Activated naive CD8-positive, alpha-beta T cell treated with anti-CD3 and anti-CD28 coated beads, Interleukin-2, amount 10 ng/mL, durations not matched to agents 7 days and 5 days (primary cell): ENCODE measurements at regions not wholly inside any gene's neighbourhood (a gene's known extent, or its start where the extent isn't known, plus 50 kb on each side); places are given as distances from the start of the nearest gene placed in this dataset.

Experiments used
- ATAC-seq: fragments of 150-1000 bp; cut with Tn5 transposase; one replicate; pipeline ENCODE4 v1.10.0; 2021; ENCODE audit warnings: low read depth, moderate library complexity
- POLR2A ChIA-PET: fragments of 350-600 bp; sonication (Branson Sonifier 250); formaldehyde crosslinking; loops from one replicate; lab custom pipeline; 2021; ENCODE audit warnings: antibody characterized with exemption; lab: Charles Lee
- DNase-seq: peaks from one replicate; pipeline ENCODE4 v3.0.0; 2021
- H3K27ac Mint-ChIP-seq: one replicate; pipeline ENCODE4 v1.8.0; 2022; ENCODE audit warnings: mild to moderate bottlenecking, mixed read lengths
- H3K27me3 Mint-ChIP-seq: one replicate; pipeline ENCODE4 v1.8.0; 2022; ENCODE audit warnings: mild to moderate bottlenecking, moderate library complexity, mixed read lengths
- H3K36me3 Mint-ChIP-seq: one replicate; pipeline ENCODE4 v1.8.0; 2021; ENCODE audit warnings: mild to moderate bottlenecking, mixed read lengths
- H3K4me1 Mint-ChIP-seq: one replicate; pipeline ENCODE4 v1.8.0; 2021; ENCODE audit warnings: mixed read lengths
- H3K4me3 Mint-ChIP-seq: one replicate; pipeline ENCODE4 v1.8.0; 2022; ENCODE audit warnings: mild to moderate bottlenecking, moderate library complexity, mixed read lengths
- H3K9me3 Mint-ChIP-seq: one replicate; pipeline ENCODE4 v1.8.0; 2021; ENCODE audit warnings: mixed read lengths

DNA sequence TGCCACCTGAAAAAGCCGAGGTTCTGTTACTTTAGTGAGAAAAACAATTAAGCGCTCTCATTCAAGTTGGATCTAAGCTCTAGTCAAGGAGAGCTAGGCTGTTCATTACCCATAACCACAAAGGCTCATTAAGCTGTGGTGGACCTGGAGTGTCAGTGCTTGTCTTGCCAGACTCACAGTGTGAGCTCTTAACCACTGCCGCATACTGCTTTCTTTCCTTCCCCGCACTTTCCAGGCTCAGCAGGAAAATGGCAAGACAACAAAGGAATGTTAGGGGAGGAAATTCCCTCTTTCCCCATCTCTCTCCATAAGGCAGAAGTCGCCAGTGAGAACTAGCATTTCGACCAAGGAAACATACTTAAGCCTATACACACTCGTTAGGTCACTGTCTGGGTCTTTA lies 467.3 kb downstream of the ENC1 start:
- POLR2A ChIA-PET = no interaction called here
- H3K27me3 Mint-ChIP-seq = peaks cover 4% of the 10 kb centered on the region
- no peak overlapping the region for H3K27ac Mint-ChIP-seq
- ATAC-seq (no peak), DNase-seq (no peak)
- H3K4me1 Mint-ChIP-seq = no peaks in the 10 kb centered on the region
- H3K36me3 Mint-ChIP-seq = no peaks in the 10 kb centered on the region
- H3K9me3 Mint-ChIP-seq = no peaks in the 10 kb centered on the region
- H3K4me3 Mint-ChIP-seq = no peak overlapping the region

DNA sequence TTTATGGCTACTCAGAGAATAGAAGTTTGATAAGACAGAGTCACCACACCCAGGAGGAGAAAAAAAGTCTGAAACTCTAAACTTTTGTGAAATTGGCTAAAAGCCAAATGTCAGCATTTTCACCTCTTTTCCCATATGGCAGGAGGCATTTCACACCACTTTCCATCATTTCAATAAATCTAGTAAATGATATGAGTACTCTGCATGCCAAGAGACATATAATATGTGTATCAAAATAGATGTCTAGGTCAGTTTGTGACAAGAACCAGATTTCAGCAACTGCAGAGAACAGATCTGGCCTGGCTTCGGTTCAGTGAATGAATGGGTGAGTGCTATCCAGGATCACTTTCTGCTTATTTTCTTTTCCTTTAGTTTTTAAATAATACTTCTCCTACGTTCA lies 470.8 kb downstream of the ENC1 start:
- Mint-ChIP-seq H3K36me3 (no peaks in the 10 kb centered on the region), H3K27ac (no peak overlapping the region), H3K4me3 (no peak overlapping the region), H3K27me3 (peaks cover 2% of the 10 kb centered on the region), H3K4me1 (no peaks in the 10 kb centered on the region), H3K9me3 (no peaks in the 10 kb centered on the region)
- POLR2A ChIA-PET = no interaction called here
- no peak for DNase-seq
- ATAC-seq = no peak

DNA sequence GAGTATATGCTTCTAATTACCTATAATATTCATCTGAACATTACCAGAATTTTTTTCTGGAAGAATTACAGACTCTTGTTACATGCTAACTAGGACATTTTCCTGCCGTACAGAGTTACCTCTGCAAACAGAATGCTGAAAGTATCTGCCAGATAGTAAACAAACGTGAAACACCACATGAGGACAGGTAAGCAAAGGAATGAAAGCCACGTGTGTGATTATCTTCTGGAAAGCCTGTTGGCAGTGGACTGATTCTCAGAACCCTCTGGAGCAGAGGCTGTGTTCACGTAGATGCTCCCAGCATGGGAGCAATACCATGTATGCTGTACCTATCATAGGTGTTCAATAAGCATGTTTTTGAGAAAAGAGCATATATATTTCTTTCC lies 472.6 kb downstream of the ENC1 start:
- DNase-seq (no peak), ATAC-seq (no peak)
- POLR2A ChIA-PET = no interaction called here
- H3K9me3 Mint-ChIP-seq = no peaks in the 10 kb centered on the region
- no peak overlapping the region for H3K27ac Mint-ChIP-seq
- H3K4me1 Mint-ChIP-seq = no peaks in the 10 kb centered on the region
- no peak overlapping the region for H3K4me3 Mint-ChIP-seq
- H3K27me3 Mint-ChIP-seq = peaks cover 2% of the 10 kb centered on the region
- no peaks in the 10 kb centered on the region for H3K36me3 Mint-ChIP-seq

DNA sequence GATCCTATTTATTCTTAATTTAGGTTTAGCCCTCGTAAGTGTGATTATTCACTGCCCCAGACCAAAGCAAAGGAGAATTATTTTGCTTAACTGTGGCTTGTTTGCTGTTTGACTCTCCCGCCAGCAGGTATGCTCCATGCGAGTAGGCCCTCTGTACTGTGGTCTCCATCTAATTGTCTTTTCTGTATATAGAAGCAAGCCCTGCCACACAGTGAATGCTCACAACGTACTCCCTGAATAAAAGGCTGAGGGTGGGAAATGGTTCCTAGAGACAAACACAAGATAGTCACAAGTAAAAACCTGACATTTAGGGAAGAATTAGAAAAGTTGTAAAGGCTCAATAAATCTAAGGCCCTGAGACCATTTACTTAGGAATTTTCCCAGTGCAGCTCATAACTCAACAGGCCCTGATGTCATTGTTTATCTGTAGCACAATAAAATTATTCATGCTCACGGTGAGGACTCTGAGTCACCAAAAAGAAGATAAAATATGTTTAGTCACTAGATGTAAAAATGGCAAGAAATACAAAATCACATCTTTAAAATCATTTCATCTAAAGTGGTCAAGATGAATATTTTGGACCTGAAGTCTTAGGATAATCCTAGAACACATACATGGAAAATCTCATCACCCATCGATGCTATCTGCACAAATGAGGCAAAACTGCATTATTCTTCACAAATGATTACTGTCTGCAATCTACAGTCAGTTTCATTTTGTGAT lies 473.2 kb downstream of the ENC1 start:
- POLR2A ChIA-PET = no interaction called here
- DNase-seq = no peak
- Mint-ChIP-seq H3K27ac (no peak overlapping the region), H3K4me3 (no peak overlapping the region), H3K36me3 (no peaks in the 10 kb centered on the region), H3K27me3 (peaks cover 6% of the 10 kb centered on the region), H3K9me3 (no peaks in the 10 kb centered on the region), H3K4me1 (no peaks in the 10 kb centered on the region)
- ATAC-seq = no peak

DNA sequence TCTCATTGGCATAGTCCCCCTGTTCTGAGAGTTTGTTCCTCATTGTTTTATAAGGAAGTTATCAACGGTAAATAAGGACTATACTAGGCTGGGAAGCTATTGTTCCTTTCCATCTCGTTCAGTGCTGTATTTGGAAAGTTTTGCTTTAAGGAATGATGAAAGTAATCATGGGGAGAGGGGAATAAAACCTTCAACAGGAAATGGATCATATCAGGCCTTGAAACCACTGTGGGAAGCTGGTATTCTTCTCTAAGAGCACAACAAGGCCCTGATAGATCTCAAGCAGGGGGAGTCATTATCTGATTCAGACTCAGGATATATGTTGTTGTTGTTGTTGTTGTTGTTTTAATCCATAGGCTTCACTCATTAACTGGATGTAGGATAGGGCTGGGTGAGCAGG lies 474.5 kb downstream of the ENC1 start:
- DNase-seq = no peak
- no peaks in the 10 kb centered on the region for H3K36me3 Mint-ChIP-seq
- POLR2A ChIA-PET = no interaction called here
- H3K4me3 Mint-ChIP-seq = no peak overlapping the region
- H3K9me3 Mint-ChIP-seq = no peaks in the 10 kb centered on the region
- no peak for ATAC-seq
- H3K4me1 Mint-ChIP-seq = no peaks in the 10 kb centered on the region
- H3K27me3 Mint-ChIP-seq = peaks cover 10% of the 10 kb centered on the region
- no peak overlapping the region for H3K27ac Mint-ChIP-seq

DNA sequence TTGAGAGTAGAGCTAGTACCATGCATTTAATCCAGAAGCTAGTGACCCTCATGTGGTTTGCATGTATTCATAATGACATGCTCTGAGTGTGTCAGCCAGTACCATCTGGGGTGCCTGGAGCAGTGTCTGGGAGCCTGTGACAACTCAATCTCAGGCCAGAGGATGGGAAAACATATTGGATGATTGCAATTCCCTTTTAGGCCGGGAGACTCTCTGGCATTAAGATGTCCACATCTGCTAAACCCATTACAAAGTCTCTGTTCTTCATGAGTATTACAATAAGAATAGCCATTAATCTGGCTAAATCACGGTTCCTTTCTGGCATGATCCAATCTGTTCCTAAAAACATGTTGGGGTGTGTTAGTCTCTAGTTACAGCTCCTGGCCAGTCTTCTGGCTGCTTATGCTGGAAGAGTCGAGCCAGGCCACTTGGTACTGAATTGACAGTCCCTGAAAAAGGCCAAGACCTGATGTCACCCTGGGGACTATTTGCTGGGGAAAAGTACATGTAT lies 475.7 kb downstream of the ENC1 start:
- Mint-ChIP-seq H3K27ac (no peak overlapping the region), H3K27me3 (peaks cover 10% of the 10 kb centered on the region), H3K9me3 (no peaks in the 10 kb centered on the region), H3K4me1 (no peaks in the 10 kb centered on the region), H3K4me3 (no peak overlapping the region), H3K36me3 (no peaks in the 10 kb centered on the region)
- DNase-seq (no peak), ATAC-seq (no peak)
- POLR2A ChIA-PET = no interaction called here

DNA sequence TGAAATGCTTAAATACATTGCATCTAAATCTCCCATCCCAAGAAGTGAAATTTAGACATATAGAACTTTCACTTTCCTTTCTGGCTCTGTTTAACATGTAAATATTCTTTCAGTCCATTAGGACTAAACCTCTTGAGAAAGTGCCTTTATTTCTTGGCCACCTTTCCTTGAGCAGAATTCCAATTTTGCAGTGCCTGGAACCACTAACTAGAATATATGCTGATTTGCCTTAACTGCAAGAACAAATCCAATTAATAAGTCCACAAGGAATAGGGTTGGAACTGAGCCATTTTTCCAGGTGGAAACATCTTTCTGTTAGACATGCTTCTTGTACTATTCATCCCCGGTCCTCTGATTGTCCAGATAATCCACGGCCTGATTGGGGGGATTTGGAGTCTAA lies 478.0 kb downstream of the ENC1 start:
- H3K36me3 Mint-ChIP-seq = no peaks in the 10 kb centered on the region
- POLR2A ChIA-PET = no interaction called here
- ATAC-seq = no peak

DNA sequence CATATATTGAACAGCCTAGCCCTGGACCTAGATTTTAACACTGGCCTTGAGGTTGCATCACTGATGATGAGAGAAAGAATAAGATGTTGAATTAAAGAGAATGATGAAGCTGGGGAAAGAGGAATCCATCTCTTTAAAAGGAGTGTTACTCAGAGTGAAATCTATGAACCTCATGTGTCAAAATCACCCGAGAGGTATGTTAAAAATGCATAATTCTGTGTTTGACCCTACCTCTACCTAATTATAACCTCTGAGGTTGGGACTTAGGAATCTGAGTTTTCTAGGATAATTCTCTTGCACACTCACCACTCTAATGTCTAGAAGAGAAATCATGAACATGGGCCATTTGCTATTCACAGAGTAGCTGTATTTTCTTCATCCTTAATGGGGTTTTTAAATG lies 479.4 kb downstream of the ENC1 start:
- ATAC-seq = no peak
- no peak overlapping the region for H3K4me3 Mint-ChIP-seq
- no peak for DNase-seq
- no peaks in the 10 kb centered on the region for H3K36me3 Mint-ChIP-seq
- H3K4me1 Mint-ChIP-seq = no peaks in the 10 kb centered on the region
- H3K27me3 Mint-ChIP-seq = peaks cover 13% of the 10 kb centered on the region
- H3K9me3 Mint-ChIP-seq = no peaks in the 10 kb centered on the region
- H3K27ac Mint-ChIP-seq = no peak overlapping the region
- POLR2A ChIA-PET = no interaction called here

More for the DNA sequence above, 478.0 kb downstream of the ENC1 start:
- H3K9me3 Mint-ChIP-seq = no peaks in the 10 kb centered on the region
- H3K4me1 Mint-ChIP-seq = no peaks in the 10 kb centered on the region
- peaks cover 13% of the 10 kb centered on the region for H3K27me3 Mint-ChIP-seq
- H3K27ac Mint-ChIP-seq = no peak overlapping the region
- DNase-seq = no peak
- no peak overlapping the region for H3K4me3 Mint-ChIP-seq

DNA sequence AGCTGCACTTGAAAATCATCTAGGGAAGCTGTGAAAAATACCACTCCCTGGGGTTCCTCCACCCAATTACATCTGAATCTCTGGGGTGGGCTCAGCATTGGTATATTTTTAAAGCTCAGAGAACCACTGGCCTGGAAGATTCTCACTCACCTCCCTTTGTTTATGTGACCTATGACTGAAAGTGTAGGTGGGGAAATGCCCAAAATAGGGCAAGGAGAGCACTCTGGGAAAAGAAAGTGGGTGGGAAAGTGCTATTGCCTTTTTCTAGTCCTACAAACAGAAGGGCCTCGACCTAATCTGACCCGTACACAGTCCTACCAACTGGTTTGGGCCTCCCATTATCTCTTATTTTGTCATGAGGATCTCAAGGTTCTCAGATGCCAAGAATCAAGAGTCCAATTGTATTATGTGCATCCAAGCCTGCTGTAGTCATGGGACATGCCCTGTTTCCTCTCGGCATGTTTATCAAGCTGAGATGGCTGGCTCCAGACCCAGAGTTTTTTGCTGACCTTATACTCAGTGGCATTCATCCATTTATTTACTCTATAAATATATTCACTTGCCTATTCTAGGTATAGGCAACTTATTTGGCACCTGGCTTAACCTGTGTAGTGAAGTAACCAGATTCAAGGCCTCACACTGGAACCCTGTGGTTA lies 483.7 kb downstream of the ENC1 start:
- H3K36me3 Mint-ChIP-seq = no peaks in the 10 kb centered on the region
- H3K4me3 Mint-ChIP-seq = no peak overlapping the region
- ATAC-seq (no peak), DNase-seq (no peak)
- H3K9me3 Mint-ChIP-seq = no peaks in the 10 kb centered on the region
- no peak overlapping the region for H3K27ac Mint-ChIP-seq
- H3K4me1 Mint-ChIP-seq = no peaks in the 10 kb centered on the region
- peaks cover 4% of the 10 kb centered on the region for H3K27me3 Mint-ChIP-seq
- POLR2A ChIA-PET = no interaction called here

DNA sequence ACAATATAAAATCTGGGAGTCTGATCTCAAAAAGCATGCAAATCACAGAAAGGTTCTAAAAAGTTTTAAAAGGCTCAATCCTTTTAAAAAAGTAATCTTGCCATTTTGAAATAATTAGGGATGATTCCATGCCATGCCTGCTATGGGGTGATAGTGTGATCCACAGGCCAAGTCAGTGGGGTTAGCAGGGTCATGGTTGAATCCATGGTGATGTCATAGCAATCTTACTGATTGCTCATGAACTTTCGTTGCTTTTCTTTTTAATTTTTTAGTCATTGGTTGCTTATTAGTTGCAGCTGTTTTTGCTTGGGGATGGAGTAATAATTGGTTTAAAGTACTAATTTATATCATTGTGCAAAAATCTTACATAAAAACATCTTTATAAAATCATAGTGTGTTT lies 485.0 kb downstream of the ENC1 start:
- Mint-ChIP-seq H3K9me3 (no peaks in the 10 kb centered on the region), H3K36me3 (no peaks in the 10 kb centered on the region), H3K27me3 (peaks cover 3% of the 10 kb centered on the region), H3K4me1 (no peaks in the 10 kb centered on the region), H3K4me3 (no peak overlapping the region), H3K27ac (no peak overlapping the region)
- POLR2A ChIA-PET = no interaction called here
- ATAC-seq = no peak
- no peak for DNase-seq

DNA sequence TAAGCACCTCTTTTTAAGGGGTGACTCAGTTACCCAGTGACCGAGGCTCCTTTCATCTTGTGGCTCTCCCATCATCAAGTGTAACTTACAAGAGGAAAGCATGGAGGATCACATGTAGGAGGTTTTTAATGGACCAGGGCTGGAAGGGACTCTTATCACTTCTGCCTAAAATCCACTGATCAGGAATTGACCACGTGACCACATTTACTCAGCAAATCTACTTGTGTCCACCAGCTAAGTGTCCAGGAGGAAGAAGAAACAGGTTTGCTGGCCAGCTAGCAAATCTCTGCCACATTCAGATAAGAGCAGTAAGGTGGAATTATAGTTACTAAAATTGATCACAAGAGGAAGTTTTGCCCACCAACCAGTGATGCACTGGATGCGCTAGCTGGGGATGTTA lies 486.0 kb downstream of the ENC1 start:
- Mint-ChIP-seq H3K27ac (no peak overlapping the region), H3K27me3 (peaks cover 3% of the 10 kb centered on the region), H3K9me3 (no peaks in the 10 kb centered on the region), H3K4me3 (no peak overlapping the region), H3K4me1 (no peaks in the 10 kb centered on the region), H3K36me3 (no peaks in the 10 kb centered on the region)
- ATAC-seq (no peak), DNase-seq (no peak)
- POLR2A ChIA-PET = no interaction called here

DNA sequence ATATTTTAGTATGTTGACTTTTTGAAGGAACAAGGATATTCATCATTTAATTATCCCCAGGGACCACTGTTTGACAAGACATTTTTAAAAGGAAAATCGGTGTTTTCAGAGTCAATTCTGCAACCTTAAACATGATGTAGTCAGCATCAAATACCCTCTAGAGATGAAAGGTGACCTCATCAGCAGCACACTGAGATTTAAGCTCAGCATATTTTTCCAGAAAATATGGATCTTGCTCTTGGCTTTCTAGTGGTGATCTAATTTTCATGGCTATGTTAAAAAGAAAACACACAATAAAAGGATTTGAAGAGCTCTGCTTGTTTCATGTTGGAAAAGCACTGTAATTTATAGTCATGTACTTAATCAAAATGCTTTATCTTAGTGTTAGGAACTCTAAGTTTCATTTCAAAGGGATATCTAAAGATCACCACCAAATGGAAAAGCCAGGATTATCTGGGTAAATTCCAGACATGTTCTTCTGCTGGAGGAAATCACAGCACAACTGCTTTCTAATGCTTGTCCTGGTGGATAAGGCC lies 487.2 kb downstream of the ENC1 start:
- H3K4me1 Mint-ChIP-seq = no peaks in the 10 kb centered on the region
- no peak overlapping the region for H3K27ac Mint-ChIP-seq
- H3K4me3 Mint-ChIP-seq = no peak overlapping the region
- ATAC-seq (no peak), DNase-seq (no peak)
- POLR2A ChIA-PET = no interaction called here
- peaks cover 2% of the 10 kb centered on the region for H3K27me3 Mint-ChIP-seq
- H3K9me3 Mint-ChIP-seq = no peaks in the 10 kb centered on the region
- H3K36me3 Mint-ChIP-seq = no peaks in the 10 kb centered on the region

DNA sequence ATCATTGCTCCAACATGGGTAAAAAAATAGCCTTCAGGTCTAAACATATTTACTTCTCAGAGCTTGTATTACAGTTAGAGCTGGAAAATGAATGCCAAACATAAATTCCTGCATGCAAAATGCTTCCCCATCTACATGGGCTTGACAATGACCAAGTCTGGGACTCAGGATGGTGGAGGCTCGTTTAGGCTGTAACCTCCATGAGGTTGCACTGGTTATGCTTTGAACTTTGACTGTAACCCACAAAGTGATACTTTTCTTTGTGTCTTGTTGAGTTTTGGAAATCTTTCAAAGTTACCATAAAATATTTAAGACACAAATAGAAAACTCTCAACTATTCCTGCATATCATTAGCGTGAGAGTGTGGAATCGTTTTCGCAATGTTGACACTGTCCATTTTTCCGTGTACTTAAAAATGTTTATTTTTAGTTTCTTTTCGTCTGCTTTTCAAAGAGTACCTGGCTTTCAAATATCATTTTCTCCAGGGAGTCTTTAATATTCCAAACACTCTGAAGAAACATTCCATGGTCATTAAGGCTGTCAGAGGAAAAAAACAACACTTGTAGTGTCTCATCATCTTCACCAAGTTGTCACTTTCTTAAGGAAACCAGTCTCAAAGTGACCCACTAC lies 487.8 kb downstream of the ENC1 start:
- Mint-ChIP-seq H3K4me1 (no peaks in the 10 kb centered on the region), H3K27ac (no peak overlapping the region), H3K27me3 (peaks cover 3% of the 10 kb centered on the region), H3K36me3 (no peaks in the 10 kb centered on the region), H3K4me3 (no peak overlapping the region), H3K9me3 (no peaks in the 10 kb centered on the region)
- POLR2A ChIA-PET = no interaction called here
- ATAC-seq = no peak
- DNase-seq = no peak

DNA sequence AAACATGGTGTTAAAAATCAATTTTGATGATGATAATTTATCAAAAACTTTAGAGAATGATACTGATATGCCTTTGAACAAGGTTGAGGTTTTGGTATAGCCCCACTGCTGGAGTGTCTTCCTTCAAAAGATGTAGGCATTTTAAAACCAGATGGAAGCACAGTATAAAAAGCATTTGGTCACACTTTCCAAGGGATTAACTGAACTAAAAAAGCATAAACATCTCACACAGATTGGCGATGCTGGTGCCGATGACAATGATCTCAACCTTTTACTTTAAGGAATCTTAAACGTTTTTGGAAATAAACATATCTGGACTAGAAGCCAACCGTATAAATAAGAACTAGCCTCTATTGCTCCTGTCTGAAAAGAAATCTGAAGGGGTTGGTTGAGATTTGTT lies 488.4 kb downstream of the ENC1 start:
- POLR2A ChIA-PET = no interaction called here
- H3K27ac Mint-ChIP-seq = no peak overlapping the region
- H3K36me3 Mint-ChIP-seq = no peaks in the 10 kb centered on the region

More for the DNA sequence above, 488.4 kb downstream of the ENC1 start:
- H3K9me3 Mint-ChIP-seq = no peaks in the 10 kb centered on the region
- no peak overlapping the region for H3K4me3 Mint-ChIP-seq
- peaks cover 3% of the 10 kb centered on the region for H3K27me3 Mint-ChIP-seq
- DNase-seq (no peak), ATAC-seq (no peak)
- no peaks in the 10 kb centered on the region for H3K4me1 Mint-ChIP-seq
